HK-2 (cell line): ENCODE measurements at regions not wholly inside any gene's neighbourhood (a gene's known extent, or its start where the extent isn't known, plus 50 kb on each side); places are given as distances from the start of the nearest gene placed in this dataset.

ENCODE experiments used
- DNase-seq: peaks from one replicate; pipeline ENCODE4 v3.0.0-alpha.2; 2018; ENCODE audit not compliant: unreplicated experiment

DNA sequence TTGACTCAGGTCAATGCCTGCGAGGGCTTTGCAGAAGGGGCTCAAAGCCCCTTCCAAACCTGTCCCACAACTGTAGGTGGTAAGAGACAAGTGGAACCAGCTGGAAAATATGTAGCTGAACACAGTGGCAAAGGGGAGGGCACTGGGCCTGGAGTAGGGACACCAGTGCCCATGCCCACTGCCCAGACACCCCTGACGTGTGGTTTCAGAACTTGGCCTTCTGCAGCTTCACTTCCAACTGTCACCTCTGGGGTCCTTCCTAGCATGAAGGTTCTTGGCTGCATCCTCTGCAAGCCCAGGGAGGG, 233.1 kb upstream of the IRX1 start:
- DNase-seq, result no peak

DNA sequence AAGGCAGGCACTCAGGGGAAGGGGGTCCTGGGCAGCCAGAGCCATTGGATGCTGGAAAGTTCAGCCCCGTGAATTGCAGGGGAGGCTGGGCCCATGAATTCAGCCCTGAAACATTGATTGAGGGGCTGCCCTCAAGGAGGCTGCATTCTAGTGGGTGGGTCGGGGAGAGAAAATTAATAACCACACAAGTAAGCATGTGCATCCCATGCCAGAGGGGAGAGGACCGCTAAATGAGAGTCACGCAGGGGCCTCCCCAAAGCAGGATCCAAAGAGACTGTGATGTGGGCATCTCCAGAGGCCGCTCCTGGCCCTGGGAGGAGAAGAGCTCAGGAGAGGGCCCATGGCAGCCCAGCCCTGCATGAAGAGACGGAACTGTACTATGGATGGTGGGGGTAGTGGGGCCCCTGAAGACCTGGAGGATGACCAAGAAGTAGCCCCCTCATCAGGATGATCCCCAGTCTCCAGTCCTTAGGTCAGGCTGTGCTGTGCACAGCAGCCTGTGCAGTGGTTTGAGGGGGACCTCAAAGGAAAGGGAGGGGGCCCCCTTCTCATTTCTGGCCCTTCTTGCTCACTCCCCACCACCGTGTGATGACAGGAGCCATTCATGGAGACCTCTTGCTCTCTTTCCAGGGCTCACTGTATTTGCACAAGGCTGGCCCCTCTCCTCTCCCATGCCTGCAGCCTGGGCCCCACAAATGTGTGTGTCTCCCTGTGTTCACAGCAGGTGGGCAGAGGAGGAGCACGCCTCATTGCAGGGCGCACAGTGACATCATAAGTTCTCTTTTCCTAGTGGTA, 233.6 kb upstream of the IRX1 start:
- DNase-seq, result no peak

DNA sequence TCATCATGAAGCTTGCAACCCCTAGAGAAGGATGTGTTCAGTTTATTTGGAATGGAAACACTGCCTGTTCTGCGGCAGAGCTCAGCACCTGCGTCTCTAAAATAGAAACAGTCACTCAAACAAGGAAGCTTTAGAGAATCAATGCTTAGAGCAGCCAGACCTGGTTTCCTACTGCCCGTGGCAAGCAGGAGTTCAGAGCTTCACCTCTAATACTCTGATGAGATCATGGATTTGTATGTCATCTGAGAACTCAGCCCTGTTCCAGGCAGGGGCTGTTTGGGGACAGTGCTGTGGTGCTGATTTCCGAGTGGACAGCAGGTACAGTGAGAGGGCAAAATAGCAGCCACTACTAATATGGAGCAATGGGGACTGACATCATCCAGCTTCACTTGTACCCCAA, 236.0 kb upstream of the IRX1 start:
- DNase-seq, result no peak

DNA sequence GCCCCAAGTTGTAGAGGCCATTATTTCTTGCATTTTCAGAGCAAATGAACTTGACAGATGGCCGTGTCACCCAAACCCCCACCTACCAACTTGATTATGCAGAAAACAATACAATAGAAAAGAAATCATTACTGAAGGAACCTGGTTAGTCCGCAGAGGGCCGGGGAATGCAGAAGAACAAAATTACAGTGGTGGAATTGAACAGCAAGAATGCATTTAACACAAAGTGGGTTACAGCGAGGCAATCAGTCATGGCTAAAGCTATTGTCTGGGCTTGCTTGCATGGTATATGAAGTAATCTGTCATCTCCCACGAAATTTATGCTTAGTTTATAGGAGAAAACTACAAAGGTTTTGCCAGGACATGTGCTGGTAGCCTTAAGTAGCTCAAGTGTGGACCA, 238.3 kb upstream of the IRX1 start:
- DNase-seq, result no peak

DNA sequence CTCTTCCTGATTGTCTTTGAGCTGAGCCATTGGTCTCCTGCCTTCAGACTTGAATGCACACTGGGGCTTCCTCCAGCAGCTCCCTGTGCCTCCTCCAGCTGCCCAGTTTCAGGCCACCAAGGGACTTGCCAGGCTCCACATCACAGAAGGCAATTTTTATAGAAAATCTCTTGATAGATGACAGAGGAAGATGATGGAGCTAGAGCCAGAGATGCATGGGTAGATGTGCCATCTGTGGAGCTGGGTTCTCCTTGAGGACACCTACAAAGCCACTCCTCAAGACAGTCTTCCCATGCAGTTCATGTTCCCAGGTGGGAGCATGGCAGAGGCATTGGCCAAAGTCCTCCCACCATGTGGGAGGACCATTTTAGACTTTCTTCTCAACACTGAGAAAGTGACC, 239.6 kb upstream of the IRX1 start:
- no peak for DNase-seq

DNA sequence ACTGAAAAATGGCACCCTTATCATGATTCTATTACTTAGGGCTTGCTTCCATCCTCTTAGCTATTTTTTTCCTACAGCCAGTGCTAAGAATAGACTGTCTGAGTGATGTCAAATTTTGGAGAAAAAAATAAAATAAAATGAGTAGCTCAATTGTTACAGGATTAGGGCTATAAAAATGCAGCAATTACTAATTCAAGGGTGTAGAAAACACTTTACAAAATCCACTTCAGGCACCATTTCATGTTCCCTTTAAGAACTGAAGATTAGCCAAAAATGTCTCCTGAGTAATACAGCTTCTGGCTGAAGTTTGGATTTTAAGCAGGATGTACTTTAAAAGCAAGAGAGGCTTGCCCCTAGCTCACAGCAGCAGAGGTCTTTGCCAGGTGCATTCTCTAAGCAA, 240.5 kb upstream of the IRX1 start:
- no peak for DNase-seq

DNA sequence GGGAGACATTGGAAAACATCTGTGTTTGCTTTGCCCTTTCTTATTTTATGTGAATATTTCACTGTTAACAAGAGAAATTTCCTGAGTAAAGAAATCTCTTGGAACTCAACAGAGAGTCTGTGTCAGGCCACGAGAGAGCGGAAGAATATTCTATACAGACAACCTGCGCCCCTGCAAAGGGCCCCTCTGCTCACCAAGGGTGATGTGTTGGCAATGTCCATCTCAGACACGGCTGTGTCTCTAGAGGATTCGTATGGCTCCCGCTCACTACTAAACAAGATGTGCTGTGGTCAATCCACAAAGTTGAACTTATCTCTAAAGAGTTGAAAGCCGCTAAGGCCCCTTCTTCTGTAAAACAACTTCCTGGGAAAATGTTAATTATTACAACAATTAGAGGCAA, 241.0 kb upstream of the IRX1 start:
- no peak for DNase-seq

DNA sequence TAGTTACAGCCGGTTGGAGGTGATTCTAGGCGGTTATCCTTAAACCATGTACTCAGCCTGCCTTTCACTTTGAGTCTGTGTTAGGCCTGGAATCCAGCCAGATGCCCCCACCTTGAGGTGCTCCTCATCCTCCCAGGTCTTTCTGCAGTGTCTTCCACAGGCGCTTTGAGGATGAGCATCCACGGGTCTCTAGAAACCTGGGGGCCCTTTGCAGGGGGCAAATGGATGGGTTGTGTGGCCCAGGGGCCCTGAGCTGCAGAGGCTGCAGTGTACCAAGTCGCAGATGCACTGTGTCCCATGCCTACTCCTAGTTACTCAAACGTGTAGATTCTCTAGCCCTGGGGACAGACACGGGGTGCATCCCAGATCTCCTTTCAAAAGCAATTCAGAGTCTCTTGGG, 242.1 kb upstream of the IRX1 start:
- DNase-seq, result no peak

DNA sequence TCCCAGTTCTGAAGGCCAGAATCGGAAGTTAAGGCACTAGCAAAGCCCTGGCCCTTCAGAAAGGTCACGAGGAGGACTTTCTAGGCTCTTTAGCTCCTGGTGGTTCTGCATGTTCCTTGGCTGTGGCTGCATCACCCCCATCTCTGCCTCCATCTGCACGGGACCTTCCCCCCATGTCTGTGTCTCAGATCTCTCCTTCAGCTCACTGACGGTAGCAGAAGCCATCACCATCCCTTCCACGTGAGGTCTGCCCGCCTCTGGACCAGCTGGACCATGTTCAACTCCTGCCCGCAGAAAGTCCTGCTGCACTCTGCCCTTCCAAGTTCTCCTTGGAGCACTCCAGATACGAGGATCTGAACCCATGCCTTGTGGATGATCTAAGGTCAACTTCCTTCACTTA, 242.9 kb upstream of the IRX1 start:
- no peak for DNase-seq

DNA sequence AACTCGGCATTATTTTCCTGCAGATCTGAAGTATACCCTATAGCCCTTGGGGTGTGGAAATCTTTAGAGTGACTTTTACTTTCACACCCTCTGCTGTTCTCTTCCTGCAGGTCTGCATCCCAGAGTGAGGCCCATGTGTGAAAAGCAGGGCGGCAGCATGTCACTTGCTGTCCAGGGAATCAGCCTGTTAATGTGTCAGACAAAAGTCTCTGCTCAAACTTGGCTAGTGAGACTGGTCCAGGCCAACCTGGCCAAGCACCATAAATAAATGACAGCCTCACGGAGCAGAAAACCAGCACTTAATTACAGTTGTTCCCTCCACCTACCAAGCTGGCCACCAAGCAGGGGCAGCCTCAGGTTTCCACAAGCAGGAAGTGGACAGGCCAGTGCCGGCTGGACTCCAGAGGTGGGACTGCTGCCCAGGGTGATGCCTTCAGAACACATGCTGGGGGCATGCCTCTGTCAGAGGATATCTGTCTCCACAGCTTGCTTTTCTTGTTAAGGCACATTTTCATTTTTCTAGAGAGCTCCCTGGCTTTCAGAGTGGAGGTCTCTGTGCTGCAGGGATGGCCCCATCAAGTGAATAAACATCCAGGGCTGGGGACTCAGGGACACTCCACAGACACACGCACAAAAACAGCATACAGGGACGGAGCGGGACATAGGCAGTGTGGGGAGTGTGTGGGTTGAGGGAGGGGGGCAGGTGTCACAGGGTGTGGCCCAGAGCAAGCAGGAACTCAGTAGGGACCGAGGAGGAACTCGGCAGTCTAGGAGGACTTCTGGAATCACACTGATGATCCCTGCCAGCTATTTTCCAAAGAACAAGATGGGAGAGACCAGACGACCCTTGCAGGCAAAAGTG, 243.8 kb upstream of the IRX1 start:
- no peak for DNase-seq

DNA sequence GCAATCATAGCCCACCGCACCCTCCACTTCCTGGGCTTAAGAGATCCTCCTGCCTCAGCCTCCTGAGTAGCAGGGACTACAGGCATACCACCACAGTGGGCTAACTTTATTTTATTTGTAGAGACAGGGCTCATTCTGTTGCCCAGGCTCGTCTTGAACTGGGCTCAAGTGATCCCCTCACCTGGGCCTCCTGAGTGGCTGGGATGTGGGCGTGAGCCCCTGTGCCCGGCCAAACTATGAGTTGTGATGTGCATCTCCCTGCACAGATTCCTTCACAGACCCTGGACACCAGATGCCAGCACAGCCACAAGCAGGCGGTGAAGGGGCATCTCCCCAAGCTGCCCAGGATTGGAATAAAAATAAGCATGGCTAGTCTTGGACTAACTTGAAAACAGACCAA, 244.9 kb upstream of the IRX1 start:
- DNase-seq, result no peak

DNA sequence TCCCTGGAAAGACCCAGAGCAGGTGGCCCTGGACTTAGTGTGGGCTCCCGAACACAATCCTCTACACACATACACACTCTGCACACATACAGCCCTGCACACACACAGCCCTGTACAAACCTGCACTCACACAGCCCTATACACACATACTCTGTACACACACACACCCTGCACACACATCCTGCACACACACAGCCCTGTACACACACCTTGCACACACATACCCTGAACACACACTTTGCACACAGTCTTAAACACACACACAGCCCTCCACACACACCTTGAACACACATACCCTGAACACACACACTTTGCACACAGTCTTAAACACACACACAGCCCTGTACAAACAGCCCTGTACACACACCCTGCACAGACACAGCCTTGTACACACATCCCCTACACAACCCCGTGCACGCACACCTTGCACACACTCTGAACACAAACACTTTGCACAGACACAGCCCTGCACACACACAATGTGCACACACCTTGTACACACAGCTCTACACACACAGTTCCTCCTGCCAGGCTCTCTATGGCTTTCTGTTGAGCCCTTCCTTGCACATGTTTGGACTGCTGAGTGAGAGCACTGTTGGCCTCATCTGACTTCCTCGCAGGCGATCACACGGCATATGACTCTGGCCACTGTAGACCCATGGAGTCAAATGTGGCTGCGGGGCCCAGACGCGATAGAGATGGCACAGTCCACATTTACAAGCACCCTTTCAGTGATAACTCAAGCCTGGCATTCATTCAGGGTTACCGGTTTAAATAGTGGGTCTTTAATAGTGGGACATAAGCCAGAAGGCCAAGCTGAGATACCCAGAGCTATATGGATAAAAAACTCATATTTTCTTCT, 245.7 kb upstream of the IRX1 start:
- no peak for DNase-seq

DNA sequence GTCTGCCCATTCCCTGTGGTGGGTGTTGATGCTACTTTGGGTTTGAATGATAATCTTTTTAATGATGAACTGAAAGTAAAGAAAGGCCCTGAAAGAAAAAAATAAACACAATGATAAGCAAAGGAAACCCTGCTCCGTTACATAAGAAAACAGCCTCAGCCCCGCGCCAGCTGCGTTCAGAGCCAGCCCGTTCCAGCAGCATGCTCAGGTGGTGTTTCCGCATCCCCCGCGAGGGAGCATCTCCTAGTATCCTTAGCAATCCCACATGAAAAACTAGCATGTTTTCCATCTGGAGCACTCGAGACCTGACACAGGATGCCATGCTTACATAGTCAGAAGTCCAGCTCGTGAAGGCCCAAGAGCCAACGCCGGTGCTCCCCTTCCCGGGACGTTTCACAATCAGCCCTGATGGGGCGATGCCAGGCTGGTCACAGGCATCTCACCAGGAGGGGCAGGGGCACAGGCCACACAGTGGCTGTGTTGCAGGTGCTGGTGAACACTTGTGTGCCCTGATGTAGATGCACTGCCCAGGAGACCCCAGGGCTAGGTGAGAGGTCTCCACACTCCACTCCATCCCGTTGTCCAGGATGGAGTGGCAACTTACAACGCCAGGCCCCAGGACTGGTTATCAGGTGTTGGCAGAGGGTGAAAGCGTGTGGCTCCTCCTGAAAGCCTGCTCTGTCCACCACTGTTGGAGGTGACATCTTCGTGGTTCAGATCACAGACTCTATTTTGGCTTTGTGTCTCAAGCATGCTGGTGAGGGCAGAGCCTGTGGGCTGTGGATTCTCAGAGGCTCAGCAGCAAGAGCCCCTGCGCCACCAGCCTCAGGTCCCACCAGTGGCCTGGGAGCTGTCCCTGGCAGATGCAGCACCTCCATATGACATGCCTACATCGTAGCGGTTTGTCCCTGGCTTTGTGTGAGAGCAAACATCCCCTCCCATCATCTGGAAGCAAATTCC, 246.8 kb upstream of the IRX1 start:
- DNase-seq, result no peak

DNA sequence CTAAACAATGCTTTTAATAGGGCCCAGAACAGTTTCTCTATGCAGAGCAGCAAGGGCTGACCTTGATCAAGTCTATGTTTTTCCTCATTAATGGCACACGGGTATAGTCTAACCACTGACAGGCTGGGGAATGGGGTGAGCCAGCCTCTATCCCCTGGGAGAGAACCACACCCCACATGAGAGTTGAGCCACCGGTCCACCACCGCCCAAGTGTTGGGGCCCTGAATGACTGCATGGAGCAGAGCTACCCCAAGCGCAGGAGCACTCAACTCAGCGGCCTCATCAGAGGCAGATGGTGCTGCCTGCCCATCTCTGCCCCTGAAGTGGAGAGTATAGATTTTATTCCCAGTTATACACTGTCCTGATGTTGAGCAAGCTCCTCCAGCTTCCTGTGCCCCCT, 247.9 kb upstream of the IRX1 start:
- no peak for DNase-seq

DNA sequence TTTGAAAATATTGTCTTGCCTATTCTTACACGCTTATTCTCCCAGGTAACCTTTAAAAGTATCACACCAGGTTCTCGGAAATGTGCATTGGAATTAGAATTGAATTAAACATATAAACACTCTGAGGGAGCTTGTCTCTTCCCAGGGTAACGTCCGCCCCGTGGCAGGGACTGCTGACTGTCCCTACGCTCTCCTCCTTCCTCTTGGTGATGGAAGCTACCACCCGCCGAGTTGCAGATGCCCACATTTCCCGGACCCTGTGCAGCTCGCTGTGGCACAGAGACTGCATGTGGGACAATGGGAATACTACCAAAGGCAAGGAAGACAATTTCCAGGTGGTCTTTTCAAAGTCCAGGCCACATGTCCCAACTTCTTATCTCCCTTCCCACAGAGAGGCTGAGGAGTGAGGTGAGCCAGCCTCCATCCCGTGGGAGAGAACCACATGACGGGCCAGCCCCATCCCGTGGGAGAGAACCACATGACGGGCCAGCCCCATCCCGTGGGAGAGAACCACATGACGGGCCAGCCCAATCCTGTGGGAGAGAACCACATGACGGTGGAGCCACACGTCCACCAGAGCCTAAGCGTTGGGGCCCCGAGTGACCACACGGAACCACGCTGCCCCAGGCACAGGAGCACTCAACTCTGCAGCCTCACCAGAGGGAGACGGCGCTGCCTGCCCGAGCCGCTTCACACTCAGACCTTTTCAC, 249.4 kb upstream of the IRX1 start:
- no peak for DNase-seq

DNA sequence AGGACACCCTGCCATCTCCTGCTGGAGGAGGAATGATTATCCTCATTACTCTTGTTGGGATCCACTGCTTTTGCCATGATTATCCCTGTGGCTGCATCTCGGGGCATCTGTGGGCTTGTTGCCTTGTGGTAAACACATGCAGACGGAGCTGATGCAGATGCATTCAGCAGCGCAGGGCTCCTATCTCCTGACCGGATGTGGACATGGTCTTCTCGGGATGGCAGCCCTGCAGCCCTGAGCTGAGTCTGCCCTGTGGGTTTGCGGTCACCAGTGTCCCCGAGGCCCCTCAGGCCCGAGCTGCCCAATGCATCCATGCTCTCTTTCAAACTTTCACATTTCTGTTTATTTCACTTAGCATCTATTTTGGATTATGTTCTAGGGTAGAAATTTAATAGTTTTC, 250.4 kb upstream of the IRX1 start:
- DNase-seq, result no peak

DNA sequence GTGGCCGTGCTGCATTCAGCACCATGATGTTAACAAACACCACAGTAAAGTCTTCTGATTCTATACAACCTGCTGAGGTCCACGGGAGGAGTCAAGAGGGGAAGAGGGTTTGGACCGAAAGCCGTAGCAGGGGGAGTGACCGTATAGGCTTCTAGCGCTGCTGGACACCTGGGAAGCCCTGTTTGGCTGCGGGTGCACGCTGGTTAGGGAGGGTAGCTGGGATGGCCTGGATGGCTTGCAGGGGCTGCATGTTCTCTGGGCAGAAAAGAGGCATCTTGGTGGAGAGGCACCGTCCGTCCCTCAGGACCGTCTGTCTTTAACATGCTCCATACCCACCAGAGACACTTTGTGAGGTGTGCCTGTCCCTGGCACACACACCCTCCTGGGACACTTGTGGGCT, 251.0 kb upstream of the IRX1 start:
- no peak for DNase-seq

DNA sequence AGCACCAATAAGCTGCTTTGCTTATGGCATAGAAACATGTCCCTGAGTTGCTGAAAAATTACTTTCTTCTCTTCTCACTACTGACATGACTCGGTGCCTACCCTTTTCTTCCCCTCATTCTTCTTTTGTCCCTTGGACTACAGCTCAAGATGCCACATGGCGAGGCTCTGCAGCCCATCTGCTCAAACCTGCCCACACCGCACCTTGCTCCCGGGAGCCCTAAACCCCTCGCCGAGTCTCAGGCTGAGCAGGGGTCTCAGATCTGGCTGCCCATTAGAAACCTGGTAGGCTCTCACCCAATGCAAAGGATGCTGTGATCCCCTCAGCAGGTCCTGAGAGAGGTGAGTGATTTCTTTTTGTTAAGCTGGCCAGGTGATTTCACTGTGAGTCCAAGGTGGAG, 251.7 kb upstream of the IRX1 start:
- DNase-seq, result no peak

DNA sequence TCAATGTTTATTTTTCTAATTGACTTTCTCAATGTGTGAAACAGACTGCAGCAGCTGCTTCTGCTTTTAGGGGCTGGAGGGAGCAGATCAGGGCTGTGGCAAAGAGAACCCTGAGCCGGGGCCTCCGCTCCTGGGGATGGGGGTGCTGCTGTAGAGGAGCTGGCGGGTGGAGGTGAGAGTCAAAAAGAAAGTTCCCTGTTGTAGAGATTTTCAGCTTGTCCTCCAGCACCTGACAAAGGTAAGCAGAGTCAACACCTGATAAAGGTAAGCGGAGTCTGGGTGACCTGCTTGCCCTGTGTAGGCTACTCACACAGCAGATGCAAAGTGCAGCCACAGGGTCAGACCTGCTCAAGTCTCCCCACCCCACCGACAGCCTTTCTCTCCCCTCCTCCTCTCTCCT, 252.4 kb upstream of the IRX1 start:
- DNase-seq, result no peak

DNA sequence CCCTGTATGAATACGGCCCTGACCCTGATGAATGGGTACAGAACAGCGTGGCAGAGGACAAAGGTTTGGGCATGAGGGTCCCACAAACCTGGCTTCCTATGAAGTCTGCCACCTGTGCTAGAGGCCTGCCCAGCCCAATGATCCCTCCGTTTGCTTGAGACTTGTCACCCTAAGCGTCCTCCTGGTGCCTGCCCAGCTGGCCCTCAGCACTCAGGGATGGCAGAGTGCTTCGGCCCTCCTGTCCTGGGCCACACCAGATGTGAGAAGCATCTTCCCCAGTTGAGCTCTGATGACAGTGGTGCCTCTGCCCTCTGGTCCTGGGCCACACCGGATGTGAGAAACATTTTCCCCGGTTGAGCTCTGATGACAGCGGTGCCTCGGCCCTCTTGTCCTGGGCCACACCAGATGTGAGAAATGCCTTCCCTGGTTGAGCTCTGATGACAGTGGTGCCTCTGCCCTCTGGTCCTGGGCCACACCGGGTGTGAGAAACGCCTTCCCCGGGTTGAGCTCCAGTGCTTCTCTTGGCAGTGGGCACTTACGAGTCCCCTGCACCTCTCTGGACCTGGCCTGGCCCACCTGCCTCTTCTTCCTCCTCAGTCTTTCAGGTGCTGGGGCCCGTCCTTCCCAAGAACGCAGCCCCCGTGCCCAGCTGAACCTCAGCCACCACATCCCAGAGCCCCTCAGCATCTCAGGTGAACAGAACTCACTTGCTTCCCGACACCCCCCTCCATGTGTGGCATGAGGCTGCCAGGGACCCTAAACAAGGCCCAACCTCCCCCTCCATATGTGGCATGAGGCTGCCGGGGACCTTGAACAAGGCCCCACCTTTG, 253.1 kb upstream of the IRX1 start:
- no peak for DNase-seq
